ENCODE measurements at regions not wholly inside any gene's neighbourhood (a gene's known extent, or its start where the extent isn't known, plus 50 kb on each side); places are given as distances from the start of the nearest gene placed in this dataset.

DNA sequence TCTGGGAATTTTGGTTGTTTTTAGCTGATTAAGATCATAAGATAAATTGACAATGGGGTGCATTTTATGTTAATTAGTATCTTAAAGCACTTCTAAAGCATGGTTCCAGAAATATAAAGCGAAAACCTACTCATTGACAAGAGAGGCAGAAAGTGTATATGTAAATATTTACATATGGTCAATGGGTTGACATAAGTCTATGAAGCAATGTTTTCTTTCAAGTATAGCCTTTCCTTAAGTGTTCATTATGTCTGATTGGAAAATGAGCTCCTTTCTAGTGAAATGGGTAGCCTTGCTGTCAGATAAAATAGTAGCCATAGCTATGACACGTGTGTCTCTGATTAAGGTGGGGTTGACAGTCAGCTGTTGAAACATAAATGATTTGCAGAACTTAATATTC, 365.2 kb upstream of the AGTR1 start:
- TF ChIP-seq, protein P1, sequence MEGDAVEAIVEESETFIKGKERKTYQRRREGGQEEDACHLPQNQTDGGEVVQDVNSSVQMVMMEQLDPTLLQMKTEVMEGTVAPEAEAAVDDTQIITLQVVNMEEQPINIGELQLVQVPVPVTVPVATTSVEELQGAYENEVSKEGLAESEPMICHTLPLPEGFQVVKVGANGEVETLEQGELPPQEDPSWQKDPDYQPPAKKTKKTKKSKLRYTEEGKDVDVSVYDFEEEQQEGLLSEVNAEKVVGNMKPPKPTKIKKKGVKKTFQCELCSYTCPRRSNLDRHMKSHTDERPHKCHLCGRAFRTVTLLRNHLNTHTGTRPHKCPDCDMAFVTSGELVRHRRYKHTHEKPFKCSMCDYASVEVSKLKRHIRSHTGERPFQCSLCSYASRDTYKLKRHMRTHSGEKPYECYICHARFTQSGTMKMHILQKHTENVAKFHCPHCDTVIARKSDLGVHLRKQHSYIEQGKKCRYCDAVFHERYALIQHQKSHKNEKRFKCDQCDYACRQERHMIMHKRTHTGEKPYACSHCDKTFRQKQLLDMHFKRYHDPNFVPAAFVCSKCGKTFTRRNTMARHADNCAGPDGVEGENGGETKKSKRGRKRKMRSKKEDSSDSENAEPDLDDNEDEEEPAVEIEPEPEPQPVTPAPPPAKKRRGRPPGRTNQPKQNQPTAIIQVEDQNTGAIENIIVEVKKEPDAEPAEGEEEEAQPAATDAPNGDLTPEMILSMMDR (IDR thresholded peaks at IDR 0.05; ENCODE audit: unreplicated experiment): no peak
- ChIA-PET CTCF (interaction anchor here (0.6 kb wide), 1 partner anchor 466 kb away, joined by 4 read pairs; no protein-coding TSS in a partner anchor), POLR2A (no interaction called here)
- no TSS peak for BruUV-seq (replicated peaks)
- DNase-seq (ENCODE audit: unreplicated experiment): no peak
- H3K27ac Mint-ChIP-seq (ENCODE audit: low read depth, unreplicated experiment): no peak overlapping the region
- no peak overlapping the region for H3K4me3 Mint-ChIP-seq (ENCODE audit: unreplicated experiment)
- H3K27me3 Mint-ChIP-seq (ENCODE audit: insufficient read depth, unreplicated experiment): peaks cover 53% of the 10 kb centered on the region
- H3K36me3 Mint-ChIP-seq (ENCODE audit: insufficient read depth, unreplicated experiment): no peaks in the 10 kb centered on the region
- H3K9me3 Mint-ChIP-seq (ENCODE audit: unreplicated experiment): no peaks in the 10 kb centered on the region
- H3K4me1 Mint-ChIP-seq (ENCODE audit: insufficient read depth, unreplicated experiment): peaks cover 4% of the 10 kb centered on the region
- intact Hi-C loops (cut with micrococcal nuclease): no loop called here

DNA sequence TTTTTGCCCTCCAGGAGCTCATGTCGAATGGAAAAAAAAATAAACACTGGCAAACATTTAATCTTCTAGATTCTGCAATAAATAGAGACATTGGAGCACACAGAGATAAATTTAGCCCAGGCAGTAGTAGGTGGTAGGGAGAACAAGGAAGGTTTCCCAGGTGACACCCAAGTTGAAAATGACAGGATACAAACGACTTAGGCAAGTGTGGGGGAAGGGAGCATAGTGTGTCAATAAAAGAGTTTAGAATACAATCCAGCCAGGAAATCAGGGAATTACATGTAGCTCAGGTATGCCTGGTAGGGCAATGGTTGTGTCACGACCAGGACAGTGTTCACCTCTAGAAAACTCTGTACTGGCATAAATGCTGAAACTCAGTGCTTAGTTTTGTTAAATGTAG, 364.6 kb upstream of the AGTR1 start:
- H3K27ac Mint-ChIP-seq (ENCODE audit: low read depth, unreplicated experiment): no peak overlapping the region
- intact Hi-C loops (cut with micrococcal nuclease): no loop called here
- DNase-seq (ENCODE audit: unreplicated experiment): no peak
- peaks cover 4% of the 10 kb centered on the region for H3K4me1 Mint-ChIP-seq (ENCODE audit: insufficient read depth, unreplicated experiment)
- H3K4me3 Mint-ChIP-seq (ENCODE audit: unreplicated experiment): no peak overlapping the region
- CTCF ChIA-PET: interaction anchor here (0.6 kb wide), 1 partner anchor 465 kb away, joined by 4 read pairs; no protein-coding TSS in a partner anchor
- TF ChIP-seq, protein P1 (IDR thresholded peaks at IDR 0.05; ENCODE audit: unreplicated experiment): no peak
- no TSS peak for BruUV-seq (replicated peaks)
- no peaks in the 10 kb centered on the region for H3K9me3 Mint-ChIP-seq (ENCODE audit: unreplicated experiment)
- POLR2A ChIA-PET: no interaction called here
- peaks cover 56% of the 10 kb centered on the region for H3K27me3 Mint-ChIP-seq (ENCODE audit: insufficient read depth, unreplicated experiment)
- no peaks in the 10 kb centered on the region for H3K36me3 Mint-ChIP-seq (ENCODE audit: insufficient read depth, unreplicated experiment)

DNA sequence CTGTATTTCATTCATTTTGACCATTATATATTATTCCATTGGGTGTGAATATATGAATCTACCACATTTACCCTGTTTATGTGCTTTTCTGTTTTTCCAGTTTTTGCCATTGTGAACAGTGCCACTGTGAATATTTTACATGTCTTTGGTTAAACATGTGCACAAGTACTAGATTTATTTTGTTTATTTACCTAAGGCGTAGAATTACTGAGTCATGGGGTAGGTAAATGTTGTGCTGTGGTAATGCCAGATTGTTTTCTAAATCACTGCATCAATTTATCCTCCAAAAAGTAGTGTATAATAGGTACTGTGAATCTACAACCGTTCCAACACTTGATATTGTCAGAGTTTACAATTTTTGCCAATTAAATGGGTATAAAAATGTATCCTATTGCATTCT, 362.1 kb upstream of the AGTR1 start:
- TF ChIP-seq, protein P1 (IDR thresholded peaks at IDR 0.05; ENCODE audit: unreplicated experiment): no peak
- peaks cover 53% of the 10 kb centered on the region for H3K27me3 Mint-ChIP-seq (ENCODE audit: insufficient read depth, unreplicated experiment)

DNA sequence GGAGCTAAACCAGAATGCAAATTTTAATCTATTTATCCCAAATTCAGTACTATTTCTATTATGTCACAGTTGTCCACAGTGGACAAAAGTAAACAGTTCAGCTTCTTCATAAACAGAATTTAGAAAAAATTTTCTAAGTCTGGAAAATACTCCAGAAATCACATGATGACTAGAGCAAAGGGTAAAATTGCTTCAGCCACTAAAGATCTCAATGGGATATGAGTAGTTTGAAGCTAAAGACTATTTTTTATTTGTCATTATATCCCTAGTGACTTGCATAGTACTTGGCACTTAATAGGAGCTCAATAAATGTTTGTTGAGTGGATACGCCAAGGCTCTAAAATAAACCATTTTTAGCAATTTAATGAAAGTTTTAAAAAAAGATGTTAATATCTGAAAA, 354.3 kb upstream of the AGTR1 start:
- BruUV-seq (replicated peaks): no TSS peak
- CTCF ChIA-PET: interaction anchor here (1.2 kb wide), 1 partner anchor 34 kb away, joined by 3 read pairs; no protein-coding TSS in a partner anchor
- H3K4me3 Mint-ChIP-seq (ENCODE audit: unreplicated experiment): no peak overlapping the region
- no peaks in the 10 kb centered on the region for H3K9me3 Mint-ChIP-seq (ENCODE audit: unreplicated experiment)
- no peaks in the 10 kb centered on the region for H3K4me1 Mint-ChIP-seq (ENCODE audit: insufficient read depth, unreplicated experiment)
- intact Hi-C loops (cut with micrococcal nuclease): no loop called here
- peaks cover 43% of the 10 kb centered on the region for H3K27me3 Mint-ChIP-seq (ENCODE audit: insufficient read depth, unreplicated experiment)
- POLR2A ChIA-PET: no interaction called here
- H3K36me3 Mint-ChIP-seq (ENCODE audit: insufficient read depth, unreplicated experiment): no peaks in the 10 kb centered on the region
- no peak for DNase-seq (ENCODE audit: unreplicated experiment)
- TF ChIP-seq, protein P1 (IDR thresholded peaks at IDR 0.05; ENCODE audit: unreplicated experiment): no peak
- no peak overlapping the region for H3K27ac Mint-ChIP-seq (ENCODE audit: low read depth, unreplicated experiment)

More for the DNA sequence above, 362.1 kb upstream of the AGTR1 start:
- CTCF ChIA-PET: no interaction called here
- no TSS peak for BruUV-seq (replicated peaks)
- Mint-ChIP-seq H3K36me3 (ENCODE audit: insufficient read depth, unreplicated experiment) (no peaks in the 10 kb centered on the region), H3K27ac (ENCODE audit: low read depth, unreplicated experiment) (no peak overlapping the region), H3K9me3 (ENCODE audit: unreplicated experiment) (no peaks in the 10 kb centered on the region), H3K4me1 (ENCODE audit: insufficient read depth, unreplicated experiment) (peaks cover 4% of the 10 kb centered on the region), H3K4me3 (ENCODE audit: unreplicated experiment) (no peak overlapping the region)
- DNase-seq (ENCODE audit: unreplicated experiment): no peak
- intact Hi-C loops (cut with micrococcal nuclease): no loop called here
- POLR2A ChIA-PET: no interaction called here
